Neural cell (in vitro differentiated cells): ENCODE measurements at regions not wholly inside any gene's neighbourhood (a gene's known extent, or its start where the extent isn't known, plus 50 kb on each side); places are given as distances from the start of the nearest gene placed in this dataset.

ENCODE experiments used
- H2AFZ ChIP-seq: fragments of 200-600, 300-800 bp; sonication (generic), shearing (Covaris generic); 2 replicates; pipeline ENCODE4 v1.6.0; 2014; ENCODE audit warnings: low read depth, mild to moderate bottlenecking, antibody characterized with exemption, low read length, moderate library complexity
- H3F3A ChIP-seq: fragments of 200-600 bp; shearing (Covaris generic); 2 replicates; pipeline ENCODE4 v1.6.1; 2016; ENCODE audit warnings: mild to moderate bottlenecking, moderate library complexity, mixed read lengths, antibody characterized with exemption, low read length; ENCODE audit not compliant: insufficient read depth, poor library complexity, severe bottlenecking
- H3K27ac ChIP-seq: fragments of 200-600, 300-800 bp; sonication (generic), shearing (Covaris generic); 2 replicates; pipeline ENCODE4 v1.5.1; 2014; ENCODE audit warnings: mild to moderate bottlenecking, low read length, moderate library complexity
- H3K27me3 ChIP-seq: fragments of 300-800, 200-600 bp; sonication (generic), shearing (Covaris generic); 2 replicates; pipeline ENCODE4 v1.6.0; 2014; ENCODE audit warnings: mild to moderate bottlenecking, low read depth, low read length, moderate library complexity; ENCODE audit not compliant: insufficient read depth
- H3K36me3 ChIP-seq: fragments of 300-800, 200-600 bp; sonication (generic), shearing (Covaris generic); 2 replicates; pipeline ENCODE4 v1.5.1; 2014; ENCODE audit warnings: mild to moderate bottlenecking, antibody characterized with exemption, low read length, moderate library complexity; ENCODE audit not compliant: insufficient read depth
- H3K4me2 ChIP-seq: fragments of 300-800, 200-600 bp; sonication (generic), shearing (Covaris generic); 2 replicates; pipeline ENCODE4 v1.6.0; 2014; ENCODE audit warnings: mild to moderate bottlenecking, low read length
- H3K4me3 ChIP-seq: fragments of 300-800, 200-600 bp; sonication (generic), shearing (Covaris generic); 2 replicates; pipeline ENCODE4 v1.5.1; 2014; ENCODE audit warnings: mild to moderate bottlenecking, low read length, moderate library complexity
- H3K79me2 ChIP-seq: fragments of 200-600 bp; shearing (Covaris generic); replicated peaks from 2 replicates; pipeline ENCODE4 v1.6.0; 2014; ENCODE audit warnings: mild to moderate bottlenecking, low read length, moderate library complexity; ENCODE audit not compliant: insufficient read depth
- H3K9ac ChIP-seq: fragments of 300-800, 200-600 bp; sonication (generic), shearing (Covaris generic); 2 replicates; pipeline ENCODE4 v1.6.1; 2016; ENCODE audit warnings: mild to moderate bottlenecking, low read length, mixed read lengths
- H3K9me2 ChIP-seq: fragments of 200-600 bp; shearing (Covaris generic); 2 replicates; pipeline ENCODE4 v1.6.1; 2016; ENCODE audit warnings: mild to moderate bottlenecking, low read length, mixed read lengths; ENCODE audit not compliant: insufficient read depth
- H3K9me3 ChIP-seq: fragments of 200-600, 300-800 bp; sonication (generic), shearing (Covaris generic); 2 replicates; pipeline ENCODE4 v1.6.1; 2016; ENCODE audit warnings: mild to moderate bottlenecking, mixed run types, low read length, moderate library complexity, mixed read lengths
- H4K20me1 ChIP-seq: fragments of 200-600 bp; shearing (Covaris generic); 2 replicates; pipeline ENCODE4 v1.6.1; 2016; ENCODE audit warnings: mild to moderate bottlenecking, mixed run types; ENCODE audit not compliant: insufficient read depth
- EP300 ChIP-seq: fragments of 450-650 bp; conservative IDR thresholded peaks from 2 replicates; pipeline ENCODE4 v1.6.1; 2014; ENCODE audit warnings: antibody characterized with exemption, mild to moderate bottlenecking, moderate library complexity; ENCODE audit not compliant: poor library complexity, severe bottlenecking
- EZH2 ChIP-seq: fragments of 200-600, 300-800 bp; shearing (Covaris generic), sonication (generic); IDR thresholded peaks from 2 replicates; pipeline ENCODE4 v1.6.1; 2014; ENCODE audit warnings: antibody characterized with exemption, low read length, borderline replicate concordance, mild to moderate bottlenecking; ENCODE audit not compliant: insufficient read depth, poor library complexity, severe bottlenecking
- MXI1 ChIP-seq: fragments of 450-650 bp; conservative IDR thresholded peaks from 2 replicates; pipeline ENCODE4 v1.6.1; 2014; ENCODE audit warnings: antibody characterized with exemption, mild to moderate bottlenecking; ENCODE audit not compliant: poor library complexity, severe bottlenecking
- POLR2AphosphoS5 ChIP-seq: IDR thresholded peaks from 2 replicates; pipeline ENCODE4 v1.6.1; 2012
- RAD21 ChIP-seq: fragments of 450-650 bp; conservative IDR thresholded peaks from 2 replicates; pipeline ENCODE4 v1.6.1; 2014; ENCODE audit warnings: antibody characterized with exemption, mild to moderate bottlenecking, moderate library complexity
- SMC3 ChIP-seq: fragments of 450-650 bp; conservative IDR thresholded peaks from 2 replicates; pipeline ENCODE4 v1.6.1; 2014; ENCODE audit warnings: antibody characterized with exemption, mild to moderate bottlenecking, moderate library complexity; ENCODE audit not compliant: poor library complexity
- TAF1 ChIP-seq: IDR thresholded peaks from 2 replicates; pipeline ENCODE4 v1.6.1; 2012; ENCODE audit warnings: low read depth
- TF ChIP-seq, protein P1 (sequence below): IDR thresholded peaks from 2 replicates; pipeline ENCODE4 v1.6.1; 2012; ENCODE audit warnings: borderline replicate concordance
- TF ChIP-seq, protein P2 (sequence below): fragments of 450-650 bp; IDR thresholded peaks from 2 replicates; pipeline ENCODE4 v1.5.1; 2014; ENCODE audit warnings: antibody characterized with exemption, mild to moderate bottlenecking, moderate library complexity; ENCODE audit not compliant: poor library complexity, severe bottlenecking

DNA sequence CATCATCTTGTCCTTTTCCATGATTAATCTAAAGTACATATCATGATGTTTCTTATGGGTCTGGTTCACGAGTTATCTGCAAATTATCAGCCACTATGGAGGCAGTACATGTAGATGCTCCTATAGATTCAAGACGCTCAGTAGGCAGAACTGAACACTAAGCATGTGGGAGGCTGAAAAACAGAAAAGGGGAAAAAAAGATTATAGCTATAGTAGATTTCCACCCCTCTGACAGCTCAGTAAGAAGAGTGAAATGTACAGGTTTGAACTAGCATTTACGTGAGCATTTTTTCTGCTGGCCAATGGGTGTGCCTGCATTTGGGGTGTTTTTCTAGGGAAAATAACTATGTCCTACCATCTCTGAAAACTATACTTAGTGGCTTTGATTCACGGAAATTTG is 308.9 kb downstream of the ZEB2 start:
- Histone ChIP-seq H3K9me3 (no peaks in the 10 kb centered on the region), H3K27me3 (no peaks in the 10 kb centered on the region), H3K79me2 (no peaks in the 10 kb centered on the region), H3K9ac (no peak overlapping the region), H3K27ac (no peak overlapping the region), H3K4me3 (no peak overlapping the region), H3K4me2 (no peak overlapping the region), H3K36me3 (no peaks in the 10 kb centered on the region), H2AFZ (no peak overlapping the region), H3F3A (no peaks in the 10 kb centered on the region), H3K9me2 (no peaks in the 10 kb centered on the region), H4K20me1 (no peaks in the 10 kb centered on the region)
- TF ChIP-seq EZH2 (no peak), POLR2AphosphoS5 (no peak), SMC3 (no peak), EP300 (no peak), TAF1 (no peak)
- TF ChIP-seq, protein P1, sequence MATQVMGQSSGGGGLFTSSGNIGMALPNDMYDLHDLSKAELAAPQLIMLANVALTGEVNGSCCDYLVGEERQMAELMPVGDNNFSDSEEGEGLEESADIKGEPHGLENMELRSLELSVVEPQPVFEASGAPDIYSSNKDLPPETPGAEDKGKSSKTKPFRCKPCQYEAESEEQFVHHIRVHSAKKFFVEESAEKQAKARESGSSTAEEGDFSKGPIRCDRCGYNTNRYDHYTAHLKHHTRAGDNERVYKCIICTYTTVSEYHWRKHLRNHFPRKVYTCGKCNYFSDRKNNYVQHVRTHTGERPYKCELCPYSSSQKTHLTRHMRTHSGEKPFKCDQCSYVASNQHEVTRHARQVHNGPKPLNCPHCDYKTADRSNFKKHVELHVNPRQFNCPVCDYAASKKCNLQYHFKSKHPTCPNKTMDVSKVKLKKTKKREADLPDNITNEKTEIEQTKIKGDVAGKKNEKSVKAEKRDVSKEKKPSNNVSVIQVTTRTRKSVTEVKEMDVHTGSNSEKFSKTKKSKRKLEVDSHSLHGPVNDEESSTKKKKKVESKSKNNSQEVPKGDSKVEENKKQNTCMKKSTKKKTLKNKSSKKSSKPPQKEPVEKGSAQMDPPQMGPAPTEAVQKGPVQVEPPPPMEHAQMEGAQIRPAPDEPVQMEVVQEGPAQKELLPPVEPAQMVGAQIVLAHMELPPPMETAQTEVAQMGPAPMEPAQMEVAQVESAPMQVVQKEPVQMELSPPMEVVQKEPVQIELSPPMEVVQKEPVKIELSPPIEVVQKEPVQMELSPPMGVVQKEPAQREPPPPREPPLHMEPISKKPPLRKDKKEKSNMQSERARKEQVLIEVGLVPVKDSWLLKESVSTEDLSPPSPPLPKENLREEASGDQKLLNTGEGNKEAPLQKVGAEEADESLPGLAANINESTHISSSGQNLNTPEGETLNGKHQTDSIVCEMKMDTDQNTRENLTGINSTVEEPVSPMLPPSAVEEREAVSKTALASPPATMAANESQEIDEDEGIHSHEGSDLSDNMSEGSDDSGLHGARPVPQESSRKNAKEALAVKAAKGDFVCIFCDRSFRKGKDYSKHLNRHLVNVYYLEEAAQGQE = no peak
- TF ChIP-seq, protein P2, sequence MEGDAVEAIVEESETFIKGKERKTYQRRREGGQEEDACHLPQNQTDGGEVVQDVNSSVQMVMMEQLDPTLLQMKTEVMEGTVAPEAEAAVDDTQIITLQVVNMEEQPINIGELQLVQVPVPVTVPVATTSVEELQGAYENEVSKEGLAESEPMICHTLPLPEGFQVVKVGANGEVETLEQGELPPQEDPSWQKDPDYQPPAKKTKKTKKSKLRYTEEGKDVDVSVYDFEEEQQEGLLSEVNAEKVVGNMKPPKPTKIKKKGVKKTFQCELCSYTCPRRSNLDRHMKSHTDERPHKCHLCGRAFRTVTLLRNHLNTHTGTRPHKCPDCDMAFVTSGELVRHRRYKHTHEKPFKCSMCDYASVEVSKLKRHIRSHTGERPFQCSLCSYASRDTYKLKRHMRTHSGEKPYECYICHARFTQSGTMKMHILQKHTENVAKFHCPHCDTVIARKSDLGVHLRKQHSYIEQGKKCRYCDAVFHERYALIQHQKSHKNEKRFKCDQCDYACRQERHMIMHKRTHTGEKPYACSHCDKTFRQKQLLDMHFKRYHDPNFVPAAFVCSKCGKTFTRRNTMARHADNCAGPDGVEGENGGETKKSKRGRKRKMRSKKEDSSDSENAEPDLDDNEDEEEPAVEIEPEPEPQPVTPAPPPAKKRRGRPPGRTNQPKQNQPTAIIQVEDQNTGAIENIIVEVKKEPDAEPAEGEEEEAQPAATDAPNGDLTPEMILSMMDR = no peak

DNA sequence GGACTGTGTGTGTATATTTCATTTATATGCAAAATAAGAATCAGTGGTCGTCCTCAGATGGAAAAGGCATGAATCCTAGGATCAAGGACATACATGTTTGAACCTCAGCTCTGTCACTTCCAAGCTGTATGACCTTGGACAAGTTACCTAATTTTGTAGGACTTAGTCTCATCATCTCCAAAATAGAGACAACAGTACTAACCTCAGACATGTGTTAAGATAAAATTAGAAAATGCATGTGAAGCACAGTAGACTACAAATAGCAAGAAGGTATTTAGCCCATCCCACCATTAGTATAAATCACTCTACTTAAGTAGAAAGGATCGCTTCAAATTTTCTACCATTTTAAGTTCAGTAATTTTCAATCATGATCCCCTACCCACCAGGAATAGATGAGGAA is 309.8 kb downstream of the ZEB2 start:
- Histone ChIP-seq H3K9me2 (no peaks in the 10 kb centered on the region), H3K27ac (no peak overlapping the region), H4K20me1 (no peaks in the 10 kb centered on the region)

More for the DNA sequence above, 309.8 kb downstream of the ZEB2 start:
- TF ChIP-seq EZH2 (no peak), SMC3 (no peak), TAF1 (no peak), POLR2AphosphoS5 (no peak), MXI1 (no peak), EP300 (no peak), RAD21 (no peak)
- TF ChIP-seq, protein P1 = no peak
- TF ChIP-seq, protein P2 = no peak
- no peaks in the 10 kb centered on the region for H3F3A ChIP-seq
- no peak overlapping the region for H3K9ac ChIP-seq
- H3K79me2 ChIP-seq = no peaks in the 10 kb centered on the region
- H3K9me3 ChIP-seq = no peaks in the 10 kb centered on the region
- no peak overlapping the region for H3K4me3 ChIP-seq
- H3K27me3 ChIP-seq = no peaks in the 10 kb centered on the region
- no peaks in the 10 kb centered on the region for H3K36me3 ChIP-seq
- no peak overlapping the region for H3K4me2 ChIP-seq
- no peak overlapping the region for H2AFZ ChIP-seq
